ENCODE measurements at regions not wholly inside any gene's neighbourhood (a gene's known extent, or its start where the extent isn't known, plus 50 kb on each side); places are given as distances from the start of the nearest gene placed in this dataset.
"Not testable (repeated sequence)": the region's sequence is repeated elsewhere in the genome, so short reads cannot be mapped to it uniquely, and the experiment has no call there.

- TF ChIP-seq EZH2 (IDR thresholded peaks at IDR 0.05; ENCODE audit: low read length, missing control alignments) (no peak), CTCF (conservative IDR thresholded peaks at IDR 0.05 in 1 of 2, IDR thresholded peaks at IDR 0.05 in 1 of 2; ENCODE audit: low read depth in 1 of 2, low read length in 2 of 2) (no peak)
- no peak overlapping the region for H2AFZ ChIP-seq (ENCODE audit: low read length)
These were observed 141.0 kb downstream of the OTOL1 start for GRCh38 chr3:161637559-161637958.

GRCh38 chr3:161639095-161639494, 142.5 kb downstream of the OTOL1 start:
- H4K20me1 ChIP-seq (ENCODE audit: control insufficient read depth, extremely low read depth, insufficient read depth, low read length); H3K9me3 ChIP-seq (ENCODE audit: control insufficient read depth, insufficient read depth, low read depth, low read length); H3K79me2 ChIP-seq (ENCODE audit: control insufficient read depth, insufficient read depth, low read length); H3K4me1 ChIP-seq (ENCODE audit: control insufficient read depth, extremely low read depth, insufficient read depth, low read length); H3K36me3 ChIP-seq (ENCODE audit: control insufficient read depth, insufficient read depth, low read length); H3K9ac ChIP-seq (ENCODE audit: insufficient read depth, low read length); H3K27ac ChIP-seq (ENCODE audit: insufficient read depth, low read length); H3K4me3 ChIP-seq (replicated peaks in 1 of 4; ENCODE audit: control extremely low read depth in 1 of 4, insufficient read depth in 1 of 4, low read depth in 3 of 4, low read length in 4 of 4); H3K27me3 ChIP-seq (ENCODE audit: control insufficient read depth, insufficient read depth, low read length); H3K4me2 ChIP-seq (ENCODE audit: extremely low read depth, insufficient read depth, low read length); DNase-seq (ENCODE audit: low read depth in 2 of 2); H2AFZ ChIP-seq (ENCODE audit: low read length): not testable (repeated sequence)

More at GRCh38 chr3:161637559-161637958, 141.0 kb downstream of the OTOL1 start:
- Histone ChIP-seq H3K4me3 (replicated peaks in 1 of 4; ENCODE audit: control extremely low read depth in 1 of 4, insufficient read depth in 1 of 4, low read depth in 3 of 4, low read length in 4 of 4) (no peak overlapping the region), H3K9ac (ENCODE audit: insufficient read depth, low read length) (no peak overlapping the region), H4K20me1 (ENCODE audit: control insufficient read depth, extremely low read depth, insufficient read depth, low read length) (no peaks in the 10 kb centered on the region), H3K4me2 (ENCODE audit: extremely low read depth, insufficient read depth, low read length) (no peak overlapping the region), H3K36me3 (ENCODE audit: control insufficient read depth, insufficient read depth, low read length) (no peaks in the 10 kb centered on the region), H3K9me3 (ENCODE audit: control insufficient read depth, insufficient read depth, low read depth, low read length) (no peaks in the 10 kb centered on the region), H3K79me2 (ENCODE audit: control insufficient read depth, insufficient read depth, low read length) (no peaks in the 10 kb centered on the region), H3K27ac (ENCODE audit: insufficient read depth, low read length) (no peak overlapping the region), H3K4me1 (ENCODE audit: control insufficient read depth, extremely low read depth, insufficient read depth, low read length) (no peaks in the 10 kb centered on the region), H3K27me3 (ENCODE audit: control insufficient read depth, insufficient read depth, low read length) (no peaks in the 10 kb centered on the region)
- no peak for DNase-seq (ENCODE audit: low read depth in 2 of 2)

DNA sequence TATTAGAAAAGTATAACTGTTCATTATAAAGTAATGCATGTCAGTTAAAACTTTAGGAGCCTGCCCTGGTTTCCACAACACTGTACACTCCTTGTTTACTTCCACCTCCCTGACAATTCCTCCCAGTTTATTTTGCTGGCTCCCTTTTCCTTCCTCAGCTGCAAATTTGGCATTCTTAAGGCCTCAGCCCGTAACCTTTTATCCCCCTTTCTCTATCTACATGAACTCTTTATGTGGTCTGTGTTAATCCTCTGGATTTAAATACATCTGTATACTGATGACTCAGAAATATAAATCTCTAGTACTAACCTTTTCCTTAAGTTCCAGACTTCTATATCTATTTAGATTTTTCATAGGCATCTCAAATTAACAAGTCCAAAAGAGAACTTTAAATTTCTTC, 143.6 kb downstream of the OTOL1 start:
- no peak overlapping the region for H2AFZ ChIP-seq (ENCODE audit: low read length)
- H3K27ac ChIP-seq (ENCODE audit: insufficient read depth, low read length) = no peak overlapping the region
- no peak overlapping the region for H3K4me2 ChIP-seq (ENCODE audit: extremely low read depth, insufficient read depth, low read length)
- DNase-seq (ENCODE audit: low read depth in 2 of 2) = no peak
- H3K4me1 ChIP-seq (ENCODE audit: control insufficient read depth, extremely low read depth, insufficient read depth, low read length) = no peaks in the 10 kb centered on the region
- H3K9ac ChIP-seq (ENCODE audit: insufficient read depth, low read length) = no peak overlapping the region
- H3K27me3 ChIP-seq (ENCODE audit: control insufficient read depth, insufficient read depth, low read length) = no peaks in the 10 kb centered on the region
- TF ChIP-seq EZH2 (IDR thresholded peaks at IDR 0.05; ENCODE audit: low read length, missing control alignments) = no peak
- TF ChIP-seq CTCF (conservative IDR thresholded peaks at IDR 0.05 in 1 of 2, IDR thresholded peaks at IDR 0.05 in 1 of 2; ENCODE audit: low read depth in 1 of 2, low read length in 2 of 2) = no peak
- no peaks in the 10 kb centered on the region for H4K20me1 ChIP-seq (ENCODE audit: control insufficient read depth, extremely low read depth, insufficient read depth, low read length)
- no peak overlapping the region for H3K4me3 ChIP-seq (replicated peaks in 1 of 4; ENCODE audit: control extremely low read depth in 1 of 4, insufficient read depth in 1 of 4, low read depth in 3 of 4, low read length in 4 of 4)
- H3K79me2 ChIP-seq (ENCODE audit: control insufficient read depth, insufficient read depth, low read length) = no peaks in the 10 kb centered on the region
- H3K9me3 ChIP-seq (ENCODE audit: control insufficient read depth, insufficient read depth, low read depth, low read length) = no peaks in the 10 kb centered on the region
- no peaks in the 10 kb centered on the region for H3K36me3 ChIP-seq (ENCODE audit: control insufficient read depth, insufficient read depth, low read length)
